Smooth muscle cell (in vitro differentiated cells): ENCODE measurements at regions not wholly inside any gene's neighbourhood (a gene's known extent, or its start where the extent isn't known, plus 50 kb on each side); places are given as distances from the start of the nearest gene placed in this dataset.

ENCODE experiments used
- DNase-seq: peaks from one replicate; lab custom pipeline; 2025; ENCODE audit not compliant: unreplicated experiment; lab: John Stamatoyannopoulos, UW
- H2AFZ ChIP-seq: fragments of 200-600 bp; sonication (generic); 2 replicates; pipeline ENCODE4 v1.6.0; 2016; ENCODE audit warnings: antibody characterized with exemption, low read depth, mild to moderate bottlenecking
- H3F3A ChIP-seq: fragments of 200-600 bp; sonication (generic); 2 replicates; pipeline ENCODE4 v1.6.0; 2017; ENCODE audit warnings: antibody characterized with exemption, low read depth
- H3K27ac ChIP-seq: fragments of 200-600 bp; sonication (generic); 2 replicates; pipeline ENCODE4 v1.5.1; 2016; ENCODE audit warnings: low read depth, mild to moderate bottlenecking
- H3K27me3 ChIP-seq: fragments of 200-600 bp; sonication (generic); 2 replicates; pipeline ENCODE4 v1.6.1; 2016; ENCODE audit warnings: low read depth, mild to moderate bottlenecking
- H3K36me3 ChIP-seq: fragments of 200-600 bp; sonication (generic); 2 replicates; pipeline ENCODE4 v1.5.1; 2016; ENCODE audit warnings: low read depth
- H3K4me1 ChIP-seq: fragments of 200-600 bp; sonication (generic); 2 replicates; pipeline ENCODE4 v1.5.1; 2016; ENCODE audit warnings: low read depth
- H3K4me2 ChIP-seq: fragments of 200-600 bp; sonication (generic); 2 replicates; pipeline ENCODE4 v1.6.0; 2016; ENCODE audit warnings: mild to moderate bottlenecking
- H3K4me3 ChIP-seq: fragments of 200-600 bp; sonication (generic); 2 replicates; pipeline ENCODE4 v1.5.1; 2016; ENCODE audit warnings: mild to moderate bottlenecking
- H3K79me2 ChIP-seq: fragments of 200-600 bp; sonication (generic); 2 replicates; pipeline ENCODE4 v1.6.0; 2016; ENCODE audit warnings: low read depth, mild to moderate bottlenecking
- H3K9ac ChIP-seq: fragments of 200-600 bp; sonication (generic); 2 replicates; pipeline ENCODE4 v1.6.0; 2016; ENCODE audit warnings: low read depth
- H3K9me3 ChIP-seq: fragments of 200-600 bp; sonication (generic); replicated peaks from 2 replicates; pipeline ENCODE4 v1.5.1; 2016; ENCODE audit warnings: low read depth
- H4K20me1 ChIP-seq: fragments of 200-600 bp; sonication (generic); 2 replicates; pipeline ENCODE4 v1.6.0; 2016; ENCODE audit warnings: low read depth
- CTCF ChIP-seq: fragments of 200-600 bp; sonication (generic); IDR thresholded peaks from 2 replicates; pipeline ENCODE4 v1.5.1; 2017; ENCODE audit warnings: borderline replicate concordance, mild to moderate bottlenecking, antibody characterized with exemption; ENCODE audit not compliant: insufficient read depth, poor library complexity, severe bottlenecking
- WGBS: methylation state at CpG from one replicate; pipeline ENCODE4 v1.1.7; 2016; ENCODE audit warnings: low lambda C conversion rate; 5-methylcytosine and 5-hydroxymethylcytosine counted together

GRCh38 chr3:126264381-126264780 is 84.0 kb upstream of the ALDH1L1 start:
- no peak overlapping the region for H3K4me2 ChIP-seq
- WGBS: 87% methylated on average over 7 of the region's 7 CpGs
- H3K4me1 ChIP-seq: no peaks in the 10 kb centered on the region
- no peak for TF ChIP-seq CTCF
- H3K9me3 ChIP-seq: no peaks in the 10 kb centered on the region
- H4K20me1 ChIP-seq: no peaks in the 10 kb centered on the region
- no peak overlapping the region for H3K27ac ChIP-seq
- H3F3A ChIP-seq: peaks cover 7% of the 10 kb centered on the region
- no peak overlapping the region for H3K9ac ChIP-seq
- H3K4me3 ChIP-seq: no peak overlapping the region
- H3K36me3 ChIP-seq: no peaks in the 10 kb centered on the region
- no peaks in the 10 kb centered on the region for H3K79me2 ChIP-seq
- H2AFZ ChIP-seq: no peak overlapping the region
- DNase-seq: no peak
- H3K27me3 ChIP-seq: no peaks in the 10 kb centered on the region

- H3F3A ChIP-seq: peaks cover 7% of the 10 kb centered on the region
- DNase-seq: no peak
- H3K27me3 ChIP-seq: no peaks in the 10 kb centered on the region
- no peaks in the 10 kb centered on the region for H3K9me3 ChIP-seq
- TF ChIP-seq CTCF: no peak
- WGBS: 85% methylated on average over 4 of the region's 4 CpGs
- H3K4me3 ChIP-seq: no peak overlapping the region
- no peak overlapping the region for H3K27ac ChIP-seq
- H3K9ac ChIP-seq: no peak overlapping the region
- no peaks in the 10 kb centered on the region for H3K79me2 ChIP-seq
- H3K4me1 ChIP-seq: no peaks in the 10 kb centered on the region
- H2AFZ ChIP-seq: no peak overlapping the region
- H3K36me3 ChIP-seq: no peaks in the 10 kb centered on the region
- H3K4me2 ChIP-seq: no peak overlapping the region
- H4K20me1 ChIP-seq: no peaks in the 10 kb centered on the region
Observed at GRCh38 chr3:126263971-126264370, 83.6 kb upstream of the ALDH1L1 start.

- Histone ChIP-seq H3K27ac (no peak overlapping the region), H3K36me3 (no peaks in the 10 kb centered on the region), H4K20me1 (no peaks in the 10 kb centered on the region), H3K4me1 (no peaks in the 10 kb centered on the region), H3F3A (peaks cover 7% of the 10 kb centered on the region), H3K27me3 (no peaks in the 10 kb centered on the region), H3K9ac (no peak overlapping the region), H3K79me2 (no peaks in the 10 kb centered on the region), H3K4me3 (no peak overlapping the region), H2AFZ (no peak overlapping the region), H3K4me2 (no peak overlapping the region), H3K9me3 (no peaks in the 10 kb centered on the region)
- no peak for TF ChIP-seq CTCF
- no peak for DNase-seq
- WGBS: 96% methylated on average over 9 of the region's 9 CpGs
Observed at GRCh38 chr3:126263539-126263938, 83.2 kb upstream of the ALDH1L1 start.

- no peaks in the 10 kb centered on the region for H3K9me3 ChIP-seq
- no peaks in the 10 kb centered on the region for H3K79me2 ChIP-seq
- peaks cover 7% of the 10 kb centered on the region for H3F3A ChIP-seq
- H3K4me1 ChIP-seq: no peaks in the 10 kb centered on the region
- no peaks in the 10 kb centered on the region for H3K36me3 ChIP-seq
- 100% methylated on average over 3 of the region's 3 CpGs for WGBS
- H3K27me3 ChIP-seq: no peaks in the 10 kb centered on the region
- no peaks in the 10 kb centered on the region for H4K20me1 ChIP-seq
- no peak overlapping the region for H3K9ac ChIP-seq
- no peak overlapping the region for H3K4me2 ChIP-seq
- H3K4me3 ChIP-seq: no peak overlapping the region
- no peak for TF ChIP-seq CTCF
- no peak overlapping the region for H2AFZ ChIP-seq
- no peak overlapping the region for H3K27ac ChIP-seq
- DNase-seq: no peak
Observed at GRCh38 chr3:126262227-126262626, 81.8 kb upstream of the ALDH1L1 start.
